MM.1S (cell line): ENCODE measurements at regions not wholly inside any gene's neighbourhood (a gene's known extent, or its start where the extent isn't known, plus 50 kb on each side); places are given as distances from the start of the nearest gene placed in this dataset.

Experiments
- DNase-seq: peaks from one replicate; pipeline ENCODE4 v3.0.0-alpha.2; 2015
- H2AFZ ChIP-seq: fragments of 300-600 bp; sonication (generic); 2 replicates; pipeline ENCODE4 v1.6.0; 2016; ENCODE audit warnings: antibody characterized with exemption, low read length
- H3F3A ChIP-seq: fragments of 300-600 bp; sonication (generic); 2 replicates; pipeline ENCODE4 v1.6.1; 2016; ENCODE audit warnings: mild to moderate bottlenecking, antibody characterized with exemption, low read length, moderate library complexity, mixed read lengths; ENCODE audit not compliant: insufficient read depth
- H3K27ac ChIP-seq: fragments of 300-600 bp; sonication (generic); 2 replicates; pipeline ENCODE4 v1.5.1; 2016; ENCODE audit warnings: mild to moderate bottlenecking, low read length
- H3K27me3 ChIP-seq: fragments of 300-600 bp; sonication (generic); replicated peaks from 2 replicates; pipeline ENCODE4 v1.6.0; 2016; ENCODE audit warnings: low read length; ENCODE audit not compliant: insufficient read depth
- H3K36me3 ChIP-seq: fragments of 300-600 bp; sonication (generic); replicated peaks from 2 replicates; pipeline ENCODE4 v1.6.1; 2016; ENCODE audit warnings: mild to moderate bottlenecking, low read length, mixed read lengths; ENCODE audit not compliant: insufficient read depth
- H3K4me1 ChIP-seq: fragments of 300-600 bp; sonication (generic); 2 replicates; pipeline ENCODE4 v1.6.1; 2016; ENCODE audit warnings: low read length, mixed read lengths
- H3K4me2 ChIP-seq: fragments of 300-600 bp; sonication (generic); 2 replicates; pipeline ENCODE4 v1.6.0; 2016; ENCODE audit warnings: low read depth, low read length
- H3K4me3 ChIP-seq: fragments of 300-600 bp; sonication (generic); 2 replicates; pipeline ENCODE4 v1.5.1; 2016; ENCODE audit warnings: low read length, mixed read lengths
- H3K79me2 ChIP-seq: fragments of 300-600 bp; sonication (generic); 2 replicates; pipeline ENCODE4 v1.6.1; 2016; ENCODE audit warnings: mixed run types, low read length, mixed read lengths
- H3K9ac ChIP-seq: fragments of 300-600 bp; sonication (generic); 2 replicates; pipeline ENCODE4 v1.6.1; 2016; ENCODE audit warnings: low read length, mixed read lengths
- H3K9me2 ChIP-seq: fragments of 300-600 bp; sonication (generic); replicated peaks from 2 replicates; pipeline ENCODE4 v1.6.1; 2016; ENCODE audit warnings: mild to moderate bottlenecking, low read length, mixed read lengths; ENCODE audit not compliant: insufficient read depth
- H3K9me3 ChIP-seq: fragments of 300-600 bp; sonication (generic); replicated peaks from 2 replicates; pipeline ENCODE4 v1.6.1; 2016; ENCODE audit warnings: mild to moderate bottlenecking, low read length, mixed read lengths; ENCODE audit not compliant: insufficient read depth
- H4K20me1 ChIP-seq: fragments of 300-600 bp; sonication (generic); 2 replicates; pipeline ENCODE4 v1.6.1; 2016; ENCODE audit warnings: mild to moderate bottlenecking, low read length, moderate library complexity, mixed read lengths; ENCODE audit not compliant: insufficient read depth
- EZH2 ChIP-seq: fragments of 300-600 bp; sonication (generic); optimal IDR thresholded peaks from 2 replicates; pipeline ENCODE3; 2017; ENCODE audit warnings: low read depth, mild to moderate bottlenecking, antibody characterized with exemption, low read length, mixed read lengths
- EZH2phosphoT487 ChIP-seq: fragments of 300-600 bp; sonication (generic); IDR thresholded peaks from 2 replicates; pipeline ENCODE4 v1.6.1; 2018; ENCODE audit warnings: antibody characterized with exemption, low read length
- TF ChIP-seq, protein P1 (sequence below): fragments of 300-600 bp; sonication (generic); IDR thresholded peaks from 2 replicates; pipeline ENCODE4 v1.5.1; 2016; ENCODE audit warnings: antibody characterized with exemption, low read length, mixed read lengths

GRCh38 chr19:28907534-28907933, 305.4 kb downstream of the UQCRFS1 start:
- Histone ChIP-seq H3K9ac (no peak overlapping the region), H3F3A (no peaks in the 10 kb centered on the region), H3K27ac (no peak overlapping the region), H3K9me2 (no peaks in the 10 kb centered on the region), H4K20me1 (no peaks in the 10 kb centered on the region), H3K79me2 (no peaks in the 10 kb centered on the region), H3K36me3 (no peaks in the 10 kb centered on the region), H3K9me3 (no peaks in the 10 kb centered on the region), H3K4me2 (no peak overlapping the region), H2AFZ (no peak overlapping the region), H3K27me3 (peaks cover 19% of the 10 kb centered on the region; the same call in 1 of the 2 replicates), H3K4me3 (no peak overlapping the region), H3K4me1 (no peaks in the 10 kb centered on the region)
- TF ChIP-seq EZH2 (no peak), EZH2phosphoT487 (no peak)
- TF ChIP-seq, protein P1, sequence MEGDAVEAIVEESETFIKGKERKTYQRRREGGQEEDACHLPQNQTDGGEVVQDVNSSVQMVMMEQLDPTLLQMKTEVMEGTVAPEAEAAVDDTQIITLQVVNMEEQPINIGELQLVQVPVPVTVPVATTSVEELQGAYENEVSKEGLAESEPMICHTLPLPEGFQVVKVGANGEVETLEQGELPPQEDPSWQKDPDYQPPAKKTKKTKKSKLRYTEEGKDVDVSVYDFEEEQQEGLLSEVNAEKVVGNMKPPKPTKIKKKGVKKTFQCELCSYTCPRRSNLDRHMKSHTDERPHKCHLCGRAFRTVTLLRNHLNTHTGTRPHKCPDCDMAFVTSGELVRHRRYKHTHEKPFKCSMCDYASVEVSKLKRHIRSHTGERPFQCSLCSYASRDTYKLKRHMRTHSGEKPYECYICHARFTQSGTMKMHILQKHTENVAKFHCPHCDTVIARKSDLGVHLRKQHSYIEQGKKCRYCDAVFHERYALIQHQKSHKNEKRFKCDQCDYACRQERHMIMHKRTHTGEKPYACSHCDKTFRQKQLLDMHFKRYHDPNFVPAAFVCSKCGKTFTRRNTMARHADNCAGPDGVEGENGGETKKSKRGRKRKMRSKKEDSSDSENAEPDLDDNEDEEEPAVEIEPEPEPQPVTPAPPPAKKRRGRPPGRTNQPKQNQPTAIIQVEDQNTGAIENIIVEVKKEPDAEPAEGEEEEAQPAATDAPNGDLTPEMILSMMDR, result no peak
- no peak for DNase-seq

DNA sequence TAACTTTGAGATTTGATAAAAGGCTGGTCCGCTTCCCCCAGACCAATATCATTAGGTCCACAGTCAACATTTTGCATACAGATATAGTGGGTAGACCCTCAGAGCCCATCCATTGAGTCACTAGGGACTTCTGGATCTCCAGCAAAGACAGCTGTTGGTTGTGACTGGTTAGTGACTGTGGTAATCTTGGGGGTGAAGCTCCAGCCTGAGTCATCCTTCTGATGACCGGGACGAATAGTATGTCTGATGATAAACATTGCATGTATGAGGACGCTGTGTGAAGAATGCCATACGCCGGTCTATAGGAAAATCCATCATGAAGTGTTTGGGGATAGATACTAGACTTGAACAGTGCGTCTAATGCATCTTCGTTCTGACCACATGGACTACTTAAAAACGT, 307.0 kb downstream of the UQCRFS1 start:
- Histone ChIP-seq H3K79me2 (no peaks in the 10 kb centered on the region), H3K27me3 (peaks cover 25% of the 10 kb centered on the region; the same call in 1 of the 2 replicates), H3K36me3 (no peaks in the 10 kb centered on the region), H3K27ac (no peak overlapping the region), H3K4me3 (no peak overlapping the region), H3K4me2 (no peak overlapping the region), H3F3A (no peaks in the 10 kb centered on the region), H3K9me3 (no peaks in the 10 kb centered on the region), H3K9me2 (no peaks in the 10 kb centered on the region), H3K4me1 (no peaks in the 10 kb centered on the region), H4K20me1 (no peaks in the 10 kb centered on the region), H2AFZ (no peak overlapping the region), H3K9ac (no peak overlapping the region)
- TF ChIP-seq, protein P1, result no peak
- TF ChIP-seq EZH2, result no peak
- no peak for DNase-seq

DNA sequence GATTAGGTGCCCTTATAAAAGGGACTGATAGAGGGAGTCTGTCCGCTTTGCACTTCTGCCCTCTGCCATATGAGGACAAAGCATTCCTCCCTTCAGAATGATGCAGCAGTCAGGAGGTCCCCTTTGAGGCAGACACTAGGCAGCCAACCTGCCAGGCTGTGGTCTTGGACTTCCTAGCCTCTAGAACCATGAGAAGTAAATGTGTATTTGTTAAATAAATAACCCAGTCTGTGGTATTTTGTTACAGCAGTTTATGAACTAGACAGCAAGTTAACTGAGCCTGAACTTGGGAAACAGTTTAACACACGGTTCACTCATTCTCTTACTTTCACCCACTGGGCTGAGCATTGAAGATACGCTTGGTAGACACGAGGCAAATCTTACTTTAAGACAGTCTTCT, 313.2 kb downstream of the UQCRFS1 start:
- no peaks in the 10 kb centered on the region for H3F3A ChIP-seq
- H3K9me2 ChIP-seq, result no peaks in the 10 kb centered on the region
- no peak overlapping the region for H3K4me2 ChIP-seq
- no peak overlapping the region for H3K9ac ChIP-seq
- no peak overlapping the region for H3K27ac ChIP-seq
- no peaks in the 10 kb centered on the region for H4K20me1 ChIP-seq
- no peak for DNase-seq
- no peak overlapping the region for H2AFZ ChIP-seq
- H3K27me3 ChIP-seq, result peaks cover 21% of the 10 kb centered on the region; the same call in 1 of the 2 replicates
- no peaks in the 10 kb centered on the region for H3K4me1 ChIP-seq
- no peaks in the 10 kb centered on the region for H3K36me3 ChIP-seq
- no peak overlapping the region for H3K4me3 ChIP-seq
- TF ChIP-seq EZH2 (no peak), EZH2phosphoT487 (no peak)
- TF ChIP-seq, protein P1, result no peak
- H3K9me3 ChIP-seq, result no peaks in the 10 kb centered on the region
- H3K79me2 ChIP-seq, result no peaks in the 10 kb centered on the region

DNA sequence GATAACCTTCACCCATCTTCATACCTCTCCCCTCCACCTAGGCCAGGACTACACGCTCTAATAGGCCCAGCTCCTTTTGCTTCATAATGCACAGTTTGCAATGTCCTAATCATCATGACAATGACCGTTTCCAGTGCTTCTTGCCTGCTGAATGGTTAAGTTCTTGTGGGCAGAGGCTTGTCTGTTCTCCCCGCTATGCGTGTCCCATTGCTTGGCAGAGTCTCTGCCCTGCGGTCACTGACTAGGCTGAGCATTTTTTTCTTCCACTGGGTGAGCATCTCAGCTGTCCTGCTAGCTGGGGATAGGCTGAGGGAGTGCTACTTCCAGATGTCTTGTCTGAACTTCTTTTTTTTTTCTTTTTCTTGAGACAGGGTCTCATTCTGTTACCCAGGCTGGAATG, 314.7 kb downstream of the UQCRFS1 start:
- H3K79me2 ChIP-seq, result no peaks in the 10 kb centered on the region
- H2AFZ ChIP-seq, result no peak overlapping the region
- H3K27ac ChIP-seq, result no peak overlapping the region
- H3F3A ChIP-seq, result no peaks in the 10 kb centered on the region
- no peaks in the 10 kb centered on the region for H3K9me2 ChIP-seq
- no peaks in the 10 kb centered on the region for H3K4me1 ChIP-seq
- H3K36me3 ChIP-seq, result no peaks in the 10 kb centered on the region
- TF ChIP-seq, protein P1, result no peak
- TF ChIP-seq EZH2phosphoT487 (no peak), EZH2 (no peak)
- H3K27me3 ChIP-seq, result peaks cover 23% of the 10 kb centered on the region; the same call in 1 of the 2 replicates
- no peak overlapping the region for H3K9ac ChIP-seq
- no peaks in the 10 kb centered on the region for H4K20me1 ChIP-seq
- H3K9me3 ChIP-seq, result no peaks in the 10 kb centered on the region
- DNase-seq, result no peak
- H3K4me2 ChIP-seq, result no peak overlapping the region
- no peak overlapping the region for H3K4me3 ChIP-seq
